H9 (cell line): ENCODE measurements at regions not wholly inside any gene's neighbourhood (a gene's known extent, or its start where the extent isn't known, plus 50 kb on each side); places are given as distances from the start of the nearest gene placed in this dataset.

Experiments
- DNase-seq: peaks from one replicate; pipeline ENCODE4 v3.0.0-alpha.2; 2017
- H2AFZ ChIP-seq: one replicate; pipeline ENCODE4 v1.6.1; 2013; ENCODE audit warnings: mild to moderate bottlenecking, low read length, control low read depth, moderate library complexity
- H2AK5ac ChIP-seq: 2 replicates; pipeline ENCODE4 v1.6.1; 2013; ENCODE audit warnings: low read length, control low read depth, mixed read lengths; ENCODE audit not compliant: insufficient read length
- H2BK120ac ChIP-seq: one replicate; pipeline ENCODE4 v1.6.1; 2013; ENCODE audit warnings: low read depth, mild to moderate bottlenecking, low read length, control low read depth, inconsistent platforms; ENCODE audit not compliant: poor library complexity, severe bottlenecking
- H2BK12ac ChIP-seq: 2 replicates; pipeline ENCODE4 v1.6.1; 2013; ENCODE audit warnings: low read length, control low read depth, mixed read lengths, low read depth; ENCODE audit not compliant: insufficient read length
- H2BK15ac ChIP-seq: 2 replicates; pipeline ENCODE4 v1.6.1; 2013; ENCODE audit warnings: low read depth, low read length, control low read depth
- H2BK20ac ChIP-seq: one replicate; pipeline ENCODE4 v1.6.1; 2013; ENCODE audit warnings: low read depth, mild to moderate bottlenecking, low read length, control low read depth, inconsistent platforms; ENCODE audit not compliant: poor library complexity, severe bottlenecking
- H2BK5ac ChIP-seq: 2 replicates; pipeline ENCODE4 v1.6.1; 2013; ENCODE audit warnings: low read length, control low read depth, mixed read lengths; ENCODE audit not compliant: insufficient read length
- H3K14ac ChIP-seq: 2 replicates; pipeline ENCODE4 v1.6.1; 2013; ENCODE audit warnings: low read length, control low read depth; ENCODE audit not compliant: insufficient read depth
- H3K18ac ChIP-seq: 2 replicates; pipeline ENCODE4 v1.6.1; 2013; ENCODE audit warnings: low read depth, mild to moderate bottlenecking, mixed read lengths, low read length, control low read depth; ENCODE audit not compliant: insufficient read length
- H3K23ac ChIP-seq: 2 replicates; pipeline ENCODE4 v1.6.1; 2013; ENCODE audit warnings: low read length, control low read depth, mixed read lengths, low read depth; ENCODE audit not compliant: insufficient read length
- H3K23me2 ChIP-seq: 2 replicates; pipeline ENCODE4 v1.6.1; 2013; ENCODE audit warnings: low read depth, mild to moderate bottlenecking, mixed read lengths, low read length, control low read depth; ENCODE audit not compliant: insufficient read length, poor library complexity, severe bottlenecking
- H3K27ac ChIP-seq: 2 replicates; pipeline ENCODE4 v1.5.1; 2013; ENCODE audit warnings: low read length, control low read depth, mixed read lengths, low read depth; ENCODE audit not compliant: insufficient read length
- H3K27me3 ChIP-seq: 2 replicates; pipeline ENCODE4 v1.6.1; 2013; ENCODE audit warnings: low read length, control low read depth, inconsistent platforms; ENCODE audit not compliant: insufficient read depth
- H3K4ac ChIP-seq: 2 replicates; pipeline ENCODE4 v1.6.1; 2013; ENCODE audit warnings: low read depth, mild to moderate bottlenecking, control low read depth, inconsistent platforms, low read length, moderate library complexity
- H3K4me1 ChIP-seq: 2 replicates; pipeline ENCODE4 v1.6.1; 2013; ENCODE audit warnings: low read length, control low read depth, inconsistent platforms; ENCODE audit not compliant: insufficient read depth
- H3K4me2 ChIP-seq: 2 replicates; pipeline ENCODE4 v1.6.1; 2013; ENCODE audit warnings: low read length, control low read depth, mixed read lengths; ENCODE audit not compliant: insufficient read length, insufficient read depth
- H3K56ac ChIP-seq: 2 replicates; pipeline ENCODE4 v1.6.1; 2013; ENCODE audit warnings: low read depth, mild to moderate bottlenecking, mixed read lengths, low read length, control low read depth; ENCODE audit not compliant: insufficient read length
- H3K79me1 ChIP-seq: 2 replicates; pipeline ENCODE4 v1.6.1; 2013; ENCODE audit warnings: low read depth, mild to moderate bottlenecking, moderate library complexity, low read length, control low read depth, inconsistent platforms; ENCODE audit not compliant: insufficient read depth, poor library complexity, severe bottlenecking
- H3K79me2 ChIP-seq: 2 replicates; pipeline ENCODE4 v1.6.1; 2013; ENCODE audit warnings: low read length, control low read depth, inconsistent platforms; ENCODE audit not compliant: insufficient read depth
- H3K9ac ChIP-seq: 2 replicates; pipeline ENCODE4 v1.6.1; 2013; ENCODE audit warnings: low read length, control low read depth, mixed read lengths; ENCODE audit not compliant: insufficient read length; ENCODE audit errors: extremely low read depth
- H3K9me3 ChIP-seq: one replicate; pipeline ENCODE4 v1.6.1; 2013; ENCODE audit warnings: low read depth, low read length, inconsistent platforms; ENCODE audit not compliant: control insufficient read depth
- H3T11ph ChIP-seq: one replicate; pipeline ENCODE4 v1.6.1; 2013; ENCODE audit warnings: mild to moderate bottlenecking, low read length, control low read depth, inconsistent platforms
- H4K20me1 ChIP-seq: one replicate; pipeline ENCODE4 v1.6.1; 2013; ENCODE audit not compliant: control insufficient read depth, insufficient read length, insufficient read depth
- H4K5ac ChIP-seq: 2 replicates; pipeline ENCODE4 v1.6.1; 2013; ENCODE audit warnings: low read depth, mild to moderate bottlenecking, mixed read lengths, low read length, control low read depth; ENCODE audit not compliant: insufficient read length
- H4K8ac ChIP-seq: replicated peaks from 2 replicates; pipeline ENCODE4 v1.6.1; 2013; ENCODE audit warnings: low read length, control low read depth, mixed read lengths, low read depth; ENCODE audit not compliant: insufficient read length
- H4K91ac ChIP-seq: 2 replicates; pipeline ENCODE4 v1.6.1; 2013; ENCODE audit warnings: low read depth, mild to moderate bottlenecking, moderate library complexity, mixed read lengths, low read length, control low read depth; ENCODE audit not compliant: insufficient read length
- H3K27ac Mint-ChIP-seq, 3 experiments: 2 replicates in 2 of 3; 3 replicates in 1 of 3; pipeline ENCODE4 v1.8.0; 2020 to 2021; ENCODE audit warnings: mixed read lengths in 3 of 3, mild to moderate bottlenecking in 1 of 3, moderate library complexity in 1 of 3
- H3K27me3 Mint-ChIP-seq: 2 replicates; pipeline ENCODE4 v1.8.0; 2021; ENCODE audit warnings: low read depth, mild to moderate bottlenecking, moderate library complexity, mixed read lengths
- H3K36me3 Mint-ChIP-seq, 3 experiments: 2 replicates in 2 of 3; 3 replicates in 1 of 3; pipeline ENCODE4 v1.8.0; 2020 to 2021; ENCODE audit warnings: low read depth in 3 of 3, mixed read lengths in 3 of 3; ENCODE audit not compliant: insufficient read depth in 1 of 3
- H3K4me1 Mint-ChIP-seq, 2 experiments: 2 replicates each; pipeline ENCODE4 v1.8.0; 2020; ENCODE audit warnings: mixed read lengths in 2 of 2
- H3K4me3 Mint-ChIP-seq, 2 experiments: 2 replicates in 1 of 2; 3 replicates in 1 of 2; pipeline ENCODE4 v1.8.0; 2020 to 2021; ENCODE audit warnings: mild to moderate bottlenecking in 2 of 2, mixed read lengths in 2 of 2, moderate library complexity in 1 of 2
- H3K9me3 Mint-ChIP-seq, 2 experiments: 2 replicates in 1 of 2; 3 replicates in 1 of 2; pipeline ENCODE4 v1.8.0; 2020; ENCODE audit warnings: mild to moderate bottlenecking in 2 of 2, mixed read lengths in 2 of 2, moderate library complexity in 1 of 2
- WGBS: extraction: QIAGEN DNeasy Blood & Tissue Kit; methylation state at CpG from one replicate; pipeline ENCODE4 v1.1.7; 2013; ENCODE audit warnings: missing lambda C conversion rate, low lambda C conversion rate, mixed read lengths; ENCODE audit not compliant: insufficient read length; ENCODE audit errors: extremely low coverage; 5-methylcytosine and 5-hydroxymethylcytosine counted together
- TF ChIP-seq, protein P1 (sequence below): fragments of 200-600 bp; sonication (generic); conservative IDR thresholded peaks from 3 replicates; pipeline ENCODE4 v1.8.0; 2021; ENCODE audit warnings: antibody characterized with exemption, mild to moderate bottlenecking

DNA sequence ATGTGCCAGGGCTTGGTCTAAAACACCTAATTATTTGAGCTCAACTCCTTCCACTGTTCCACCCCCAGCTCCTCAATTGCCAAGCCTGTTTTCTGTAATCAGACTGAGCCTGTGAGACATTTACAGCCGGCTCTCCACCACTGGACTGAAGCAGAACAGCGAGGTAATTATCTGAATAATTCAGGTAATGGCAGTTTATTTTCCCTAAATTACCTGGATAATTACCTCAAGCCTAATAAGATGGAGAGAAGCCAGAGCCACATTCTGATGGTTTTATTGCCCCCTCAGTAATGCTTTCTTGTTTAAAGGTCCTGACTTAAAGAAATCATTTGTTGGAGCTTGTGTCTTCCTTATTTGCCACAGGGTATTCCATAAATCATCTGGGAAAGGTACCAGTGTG is 64.2 kb downstream of the FZD4 start:
- Histone ChIP-seq H3K56ac (no peak overlapping the region), H3K18ac (no peak overlapping the region), H3K9me3 (no peaks in the 10 kb centered on the region), H3K79me2 (no peaks in the 10 kb centered on the region), H3K14ac (no peak overlapping the region), H2BK12ac (no peak overlapping the region), H2BK5ac (no peak overlapping the region), H3K9ac (no peak overlapping the region), H3K4ac (no peak overlapping the region), H2AFZ (no peak overlapping the region), H2BK120ac (no peak overlapping the region), H2BK15ac (no peak overlapping the region), H3K79me1 (no peaks in the 10 kb centered on the region), H4K20me1 (no peaks in the 10 kb centered on the region), H3K4me1 (no peaks in the 10 kb centered on the region), H3K23me2 (no peaks in the 10 kb centered on the region), H3K4me2 (no peak overlapping the region), H3K23ac (no peak overlapping the region), H4K91ac (no peak overlapping the region), H4K5ac (no peak overlapping the region), H3K27ac (no peak overlapping the region), H3T11ph (no peak overlapping the region), H3K27me3 (no peaks in the 10 kb centered on the region), H2AK5ac (no peak overlapping the region), H2BK20ac (no peak overlapping the region), H4K8ac (no peak overlapping the region)
- TF ChIP-seq, protein P1, sequence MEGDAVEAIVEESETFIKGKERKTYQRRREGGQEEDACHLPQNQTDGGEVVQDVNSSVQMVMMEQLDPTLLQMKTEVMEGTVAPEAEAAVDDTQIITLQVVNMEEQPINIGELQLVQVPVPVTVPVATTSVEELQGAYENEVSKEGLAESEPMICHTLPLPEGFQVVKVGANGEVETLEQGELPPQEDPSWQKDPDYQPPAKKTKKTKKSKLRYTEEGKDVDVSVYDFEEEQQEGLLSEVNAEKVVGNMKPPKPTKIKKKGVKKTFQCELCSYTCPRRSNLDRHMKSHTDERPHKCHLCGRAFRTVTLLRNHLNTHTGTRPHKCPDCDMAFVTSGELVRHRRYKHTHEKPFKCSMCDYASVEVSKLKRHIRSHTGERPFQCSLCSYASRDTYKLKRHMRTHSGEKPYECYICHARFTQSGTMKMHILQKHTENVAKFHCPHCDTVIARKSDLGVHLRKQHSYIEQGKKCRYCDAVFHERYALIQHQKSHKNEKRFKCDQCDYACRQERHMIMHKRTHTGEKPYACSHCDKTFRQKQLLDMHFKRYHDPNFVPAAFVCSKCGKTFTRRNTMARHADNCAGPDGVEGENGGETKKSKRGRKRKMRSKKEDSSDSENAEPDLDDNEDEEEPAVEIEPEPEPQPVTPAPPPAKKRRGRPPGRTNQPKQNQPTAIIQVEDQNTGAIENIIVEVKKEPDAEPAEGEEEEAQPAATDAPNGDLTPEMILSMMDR, result no peak
- no CpG with 5 or more reads among the region's 2 CpGs for WGBS
- Mint-ChIP-seq H3K36me3 (no peaks in the 10 kb centered on the region), H3K9me3 (no peaks in the 10 kb centered on the region), H3K4me3 (no peak overlapping the region), H3K27me3 (no peaks in the 10 kb centered on the region), H3K4me1 (no peaks in the 10 kb centered on the region), H3K27ac (no peak overlapping the region)
- no peak for DNase-seq
